CD14-positive monocyte (primary cell): ENCODE measurements at regions not wholly inside any gene's neighbourhood (a gene's known extent, or its start where the extent isn't known, plus 50 kb on each side); places are given as distances from the start of the nearest gene placed in this dataset.

Source experiments
- DNase-seq, 3 donors: peaks; one replicate each; pipeline ENCODE4 v3.0.0-alpha.2; 2011 to 2022
- H2AFZ ChIP-seq: 2 replicates; pipeline ENCODE4 v1.6.0; 2012; ENCODE audit warnings: mild to moderate bottlenecking, low read depth, low read length, inconsistent platforms; ENCODE audit not compliant: insufficient read depth, poor library complexity, severe bottlenecking
- H3K27ac ChIP-seq, 2 donors: 1 replicate in 1 of 2; 2 replicates in 1 of 2; pipeline ENCODE4 v1.5.1; 2012 to 2013; ENCODE audit warnings: low read length in 2 of 2, control low read depth in 1 of 2, inconsistent platforms in 1 of 2, low read depth in 1 of 2, mild to moderate bottlenecking in 1 of 2
- H3K27me3 ChIP-seq, 2 donors: one replicate each; pipeline versions ENCODE4 v1.6.0 to v1.6.1; 2011 to 2013; ENCODE audit warnings: low read length in 2 of 2; ENCODE audit not compliant: control insufficient read depth in 2 of 2, insufficient read depth in 2 of 2
- H3K36me3 ChIP-seq, 2 donors: replicated peaks in 1 of 2; 1 replicate in 1 of 2; 2 replicates in 1 of 2; pipeline versions ENCODE4 v1.5.1 to v1.6.1; 2012 to 2013; ENCODE audit warnings: low read length in 2 of 2, control low read depth in 1 of 2, inconsistent platforms in 1 of 2, mild to moderate bottlenecking in 1 of 2; ENCODE audit not compliant: insufficient read depth in 2 of 2, control insufficient read depth in 1 of 2
- H3K4me1 ChIP-seq, 2 donors: 1 replicate in 1 of 2; 2 replicates in 1 of 2; pipeline versions ENCODE4 v1.5.1 to v1.6.1; 2012 to 2013; ENCODE audit warnings: low read length in 2 of 2, control low read depth in 1 of 2, inconsistent platforms in 1 of 2, mild to moderate bottlenecking in 1 of 2, moderate library complexity in 1 of 2; ENCODE audit not compliant: insufficient read depth in 2 of 2, control insufficient read depth in 1 of 2
- H3K4me2 ChIP-seq: replicated peaks from 2 replicates; pipeline ENCODE3; 2012; ENCODE audit warnings: low read length, moderate library complexity, mild to moderate bottlenecking; ENCODE audit not compliant: poor library complexity, severe bottlenecking; ENCODE audit errors: extremely low read depth
- H3K4me3 ChIP-seq, 3 experiments: fragments of 200-600 bp in 1 of 3; sonication (generic) in 1 of 3; replicated peaks in 1 of 3; 1 replicate in 2 of 3; 2 replicates in 1 of 3; pipeline ENCODE4 v1.5.1; 2011 to 2013; ENCODE audit warnings: low read length in 3 of 3, mild to moderate bottlenecking in 3 of 3, control low read depth in 2 of 3, low read depth in 2 of 3, inconsistent platforms in 1 of 3, moderate library complexity in 1 of 3
- H3K79me2 ChIP-seq: 2 replicates; pipeline ENCODE4 v1.6.0; 2012; ENCODE audit warnings: mild to moderate bottlenecking, control low read depth, inconsistent platforms, low read length, moderate library complexity; ENCODE audit not compliant: insufficient read depth
- H3K9ac ChIP-seq: 2 replicates; pipeline ENCODE4 v1.6.0; 2017; ENCODE audit warnings: low read length, mild to moderate bottlenecking; ENCODE audit not compliant: insufficient read depth, poor library complexity, severe bottlenecking
- H3K9me3 ChIP-seq, 2 donors: replicated peaks in 1 of 2; 1 replicate in 1 of 2; 2 replicates in 1 of 2; pipeline versions ENCODE4 v1.5.1 to v1.6.1; 2012 to 2013; ENCODE audit warnings: low read length in 2 of 2, control low read depth in 1 of 2; ENCODE audit not compliant: control insufficient read depth in 1 of 2, insufficient read depth in 1 of 2
- H4K20me1 ChIP-seq: 2 replicates; pipeline ENCODE4 v1.6.0; 2012; ENCODE audit warnings: mild to moderate bottlenecking, low read length, control low read depth, moderate library complexity; ENCODE audit not compliant: insufficient read depth
- H3K27ac Mint-ChIP-seq, 7 donors: one replicate each; pipeline ENCODE4 v1.8.0; 2020; ENCODE audit warnings: mild to moderate bottlenecking in 7 of 7, mixed read lengths in 7 of 7, moderate library complexity in 6 of 7, inconsistent platforms in 2 of 7
- H3K27me3 Mint-ChIP-seq, 3 donors: one replicate each; pipeline ENCODE4 v1.8.0; 2021 to 2022; ENCODE audit warnings: low read depth in 3 of 3, mild to moderate bottlenecking in 3 of 3, mixed read lengths in 3 of 3, moderate library complexity in 3 of 3, inconsistent platforms in 1 of 3
- H3K36me3 Mint-ChIP-seq, 2 donors: one replicate each; pipeline ENCODE4 v1.8.0; 2020; ENCODE audit warnings: mixed read lengths in 2 of 2, inconsistent platforms in 1 of 2, mild to moderate bottlenecking in 1 of 2
- H3K4me1 Mint-ChIP-seq: one replicate; pipeline ENCODE4 v1.8.0; 2020; ENCODE audit warnings: mild to moderate bottlenecking, mixed read lengths
- H3K4me3 Mint-ChIP-seq, 2 donors: one replicate each; pipeline ENCODE4 v1.8.0; 2020; ENCODE audit warnings: mild to moderate bottlenecking in 2 of 2, mixed read lengths in 2 of 2, moderate library complexity in 1 of 2
- H3K9me3 Mint-ChIP-seq, 7 donors: one replicate each; pipeline ENCODE4 v1.8.0; 2020 to 2022; ENCODE audit warnings: mixed read lengths in 7 of 7, mild to moderate bottlenecking in 6 of 7, moderate library complexity in 6 of 7, inconsistent platforms in 2 of 7
- WGBS: methylation state at CpG from one replicate; pipeline ENCODE4 v1.1.5; 2013; ENCODE audit warnings: missing lambda C conversion rate; ENCODE audit not compliant: insufficient coverage; 5-methylcytosine and 5-hydroxymethylcytosine counted together
- intact Hi-C, 2 donors: fragments of 100-400 bp; cut with micrococcal nuclease; formaldehyde crosslinking; loops; one replicate each; pipeline versions ENCODE4 v1.15.0 to v1.15.1; 2023
- TF ChIP-seq, protein P1 (sequence below): fragments of 200-600 bp; IDR thresholded peaks from one replicate; pipeline ENCODE4 v1.8.0; 2022; ENCODE audit warnings: antibody characterized with exemption, mild to moderate bottlenecking

GRCh38 chr10:90051474-90051873 is 350.1 kb downstream of the KIF20B start:
- intact Hi-C loops: no loop called here
- Mint-ChIP-seq H3K4me3 (no peak overlapping the region), H3K27me3 (peaks cover 0 to 2% (median 2%) of the 10 kb centered on the region in 3 donors), H3K36me3 (no peaks in the 10 kb centered on the region), H3K27ac (no peak overlapping the region), H3K4me1 (no peaks in the 10 kb centered on the region), H3K9me3 (peaks cover 0 to 19% (median 8%) of the 10 kb centered on the region in 7 donors)
- Histone ChIP-seq H3K4me3 (no peak overlapping the region), H3K27ac (no peak overlapping the region), H3K27me3 (no peaks in the 10 kb centered on the region), H3K9me3 (peaks cover 0 to 6% of the 10 kb centered on the region in 2 donors), H3K79me2 (no peaks in the 10 kb centered on the region), H3K4me2 (no peak overlapping the region), H4K20me1 (no peaks in the 10 kb centered on the region), H3K36me3 (no peaks in the 10 kb centered on the region), H3K9ac (no peak overlapping the region), H3K4me1 (no peaks in the 10 kb centered on the region), H2AFZ (no peak overlapping the region)
- TF ChIP-seq, protein P1, sequence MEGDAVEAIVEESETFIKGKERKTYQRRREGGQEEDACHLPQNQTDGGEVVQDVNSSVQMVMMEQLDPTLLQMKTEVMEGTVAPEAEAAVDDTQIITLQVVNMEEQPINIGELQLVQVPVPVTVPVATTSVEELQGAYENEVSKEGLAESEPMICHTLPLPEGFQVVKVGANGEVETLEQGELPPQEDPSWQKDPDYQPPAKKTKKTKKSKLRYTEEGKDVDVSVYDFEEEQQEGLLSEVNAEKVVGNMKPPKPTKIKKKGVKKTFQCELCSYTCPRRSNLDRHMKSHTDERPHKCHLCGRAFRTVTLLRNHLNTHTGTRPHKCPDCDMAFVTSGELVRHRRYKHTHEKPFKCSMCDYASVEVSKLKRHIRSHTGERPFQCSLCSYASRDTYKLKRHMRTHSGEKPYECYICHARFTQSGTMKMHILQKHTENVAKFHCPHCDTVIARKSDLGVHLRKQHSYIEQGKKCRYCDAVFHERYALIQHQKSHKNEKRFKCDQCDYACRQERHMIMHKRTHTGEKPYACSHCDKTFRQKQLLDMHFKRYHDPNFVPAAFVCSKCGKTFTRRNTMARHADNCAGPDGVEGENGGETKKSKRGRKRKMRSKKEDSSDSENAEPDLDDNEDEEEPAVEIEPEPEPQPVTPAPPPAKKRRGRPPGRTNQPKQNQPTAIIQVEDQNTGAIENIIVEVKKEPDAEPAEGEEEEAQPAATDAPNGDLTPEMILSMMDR: no peak
- DNase-seq: no peak

DNA sequence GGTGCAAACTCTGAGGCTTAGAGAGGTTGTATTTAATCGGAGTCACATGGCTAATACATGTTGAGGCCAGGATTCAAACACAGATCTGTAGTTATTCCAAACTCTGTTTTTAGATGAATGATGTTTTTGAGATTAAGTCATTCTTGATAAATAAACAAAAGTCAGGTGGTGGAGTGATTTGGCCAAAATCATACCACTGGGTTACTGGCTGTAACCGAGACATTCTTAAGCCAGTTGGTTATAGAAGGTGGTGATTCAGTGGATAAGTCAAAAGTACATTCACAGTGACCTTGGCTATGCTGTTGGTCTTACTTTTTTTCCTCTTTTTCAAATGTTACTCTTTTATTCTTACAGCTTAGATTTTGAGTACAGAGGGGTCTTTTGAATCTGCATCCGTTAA is 361.4 kb downstream of the KIF20B start:
- no peak overlapping the region for H3K27ac ChIP-seq
- no peak overlapping the region for H2AFZ ChIP-seq
- H4K20me1 ChIP-seq: no peaks in the 10 kb centered on the region
- no peak overlapping the region for H3K27ac Mint-ChIP-seq
- no peaks in the 10 kb centered on the region for H3K36me3 ChIP-seq
- no peaks in the 10 kb centered on the region for H3K4me1 Mint-ChIP-seq
- intact Hi-C loops: no loop called here
- H3K27me3 Mint-ChIP-seq: peaks cover 0 to 1% (median 0%) of the 10 kb centered on the region in 3 donors
- H3K4me3 Mint-ChIP-seq: no peak overlapping the region
- WGBS: 100% methylated on average over 1 of the region's 3 CpGs
- peaks cover 0 to 6% (median 2%) of the 10 kb centered on the region in 7 donors for H3K9me3 Mint-ChIP-seq
- no peaks in the 10 kb centered on the region for H3K4me1 ChIP-seq
- H3K79me2 ChIP-seq: no peaks in the 10 kb centered on the region
- H3K4me3 ChIP-seq: no peak overlapping the region
- no peaks in the 10 kb centered on the region for H3K9me3 ChIP-seq
- no peak for DNase-seq
- H3K27me3 ChIP-seq: no peaks in the 10 kb centered on the region
- TF ChIP-seq, protein P1: no peak
- no peak overlapping the region for H3K4me2 ChIP-seq
- no peak overlapping the region for H3K9ac ChIP-seq
- no peaks in the 10 kb centered on the region for H3K36me3 Mint-ChIP-seq
